HG03066 (cell line): ENCODE measurements at regions not wholly inside any gene's neighbourhood (a gene's known extent, or its start where the extent isn't known, plus 50 kb on each side); places are given as distances from the start of the nearest gene placed in this dataset.

ENCODE experiments used
- ATAC-seq: cut with Tn5 transposase; IDR thresholded peaks from one replicate; pipeline ENCODE4 v1.9.1; 2021; ENCODE audit warnings: low read depth; ENCODE audit not compliant: unreplicated experiment

DNA sequence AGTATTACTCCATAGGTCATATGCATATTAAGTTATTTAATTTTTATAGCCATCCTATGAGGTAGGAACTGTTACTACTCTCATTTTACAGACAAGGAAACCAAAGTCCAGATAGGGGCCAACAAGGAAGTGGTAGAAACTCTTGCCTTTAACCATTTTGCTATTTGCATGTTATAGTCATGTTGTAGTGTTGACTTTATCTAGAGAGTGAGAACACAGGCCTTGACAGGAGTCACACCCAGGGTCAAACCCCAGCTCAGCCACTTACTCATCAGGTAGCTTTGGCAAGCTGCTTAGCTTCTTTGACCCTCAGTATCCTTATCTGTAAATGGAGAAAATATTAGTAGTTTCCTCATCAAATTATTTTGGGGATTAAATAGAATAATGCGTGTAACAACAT lies 156.2 kb downstream of the CAND1 start:
- no peak for ATAC-seq

DNA sequence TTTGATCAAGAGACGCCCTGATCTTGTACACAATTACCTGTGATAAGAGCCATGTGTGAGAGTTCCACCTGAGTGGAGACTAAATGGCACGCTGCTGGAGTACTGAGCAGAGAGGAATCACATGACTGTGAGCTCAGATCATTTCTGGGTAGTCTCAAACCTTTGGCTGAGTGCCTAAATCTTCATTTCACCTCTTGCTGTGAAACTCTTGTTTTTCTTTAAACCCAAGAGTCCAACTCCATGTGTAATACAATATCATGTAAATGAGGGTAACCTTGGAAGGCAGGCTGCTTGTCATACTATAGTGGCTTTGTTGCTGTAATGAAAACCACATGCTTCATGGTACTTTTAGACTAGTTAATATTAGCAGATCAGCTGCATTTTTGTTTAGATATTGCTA lies 156.9 kb downstream of the CAND1 start:
- ATAC-seq, result no peak

DNA sequence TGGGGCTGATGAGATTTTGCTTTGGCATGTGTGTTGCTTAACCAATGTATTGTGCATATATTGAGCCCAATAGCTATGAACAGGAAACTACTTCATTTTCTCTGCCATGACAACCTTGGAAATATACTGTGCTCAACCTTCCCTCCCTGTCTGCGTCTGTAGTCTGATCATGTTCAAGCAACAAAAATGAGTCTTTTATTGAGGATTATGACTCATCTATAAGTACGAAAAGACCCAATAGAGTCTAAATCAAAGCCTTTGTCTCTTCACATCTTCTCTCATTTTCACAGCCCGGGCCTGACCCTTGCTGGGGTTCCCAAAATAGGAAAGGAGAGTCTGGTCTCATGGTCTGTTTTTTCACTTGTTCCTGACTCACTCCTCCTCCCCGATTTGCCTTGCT lies 158.2 kb downstream of the CAND1 start:
- no peak for ATAC-seq

DNA sequence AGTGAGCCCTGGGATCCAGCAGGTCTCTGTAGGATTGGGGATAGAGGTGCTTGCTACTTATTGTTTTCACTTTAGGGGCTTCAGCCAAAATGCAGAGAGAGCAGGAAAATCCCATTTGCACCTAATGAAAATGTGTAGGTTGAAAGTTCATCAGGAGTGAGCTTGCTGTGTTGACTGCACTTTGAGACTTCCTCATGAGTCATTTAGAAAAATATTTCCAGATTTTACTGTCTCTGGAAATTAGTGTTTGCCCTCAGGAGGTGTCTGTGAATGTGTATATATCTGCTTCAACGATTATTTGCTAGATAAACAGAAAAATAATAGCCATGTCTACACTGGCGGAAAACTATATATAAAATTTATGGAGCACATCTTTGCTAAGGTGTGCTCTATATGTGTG lies 159.3 kb downstream of the CAND1 start:
- no peak for ATAC-seq

DNA sequence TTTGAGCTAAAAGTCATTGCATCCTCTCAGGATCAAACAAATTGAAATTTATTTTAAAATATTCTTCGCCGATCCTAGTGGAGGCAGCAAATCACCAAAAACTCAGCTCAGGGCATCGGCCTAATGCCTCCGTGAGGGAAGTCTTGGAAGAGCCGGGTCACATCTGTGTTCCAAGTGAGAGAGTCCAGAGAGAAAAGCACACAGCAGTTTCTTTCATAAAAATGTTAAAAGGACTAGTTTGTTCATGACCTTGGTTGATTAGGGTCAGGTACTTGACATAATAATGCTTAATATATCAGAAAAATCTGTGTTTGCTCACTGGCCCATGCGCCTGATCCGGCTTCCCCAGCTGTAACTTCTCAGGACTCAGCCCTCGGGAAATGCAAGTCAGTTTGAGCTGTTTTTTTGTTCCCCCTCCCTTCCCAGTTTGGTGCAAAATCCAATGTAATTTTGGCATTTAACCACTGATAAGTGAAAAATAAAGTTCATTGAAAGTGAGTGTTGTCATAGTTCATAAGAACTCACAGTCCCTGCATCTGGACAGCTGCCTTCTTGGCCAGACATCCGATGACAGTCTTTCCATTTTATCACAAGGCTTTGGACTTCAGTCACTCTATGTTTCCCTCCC lies 161.7 kb downstream of the CAND1 start:
- no peak for ATAC-seq

DNA sequence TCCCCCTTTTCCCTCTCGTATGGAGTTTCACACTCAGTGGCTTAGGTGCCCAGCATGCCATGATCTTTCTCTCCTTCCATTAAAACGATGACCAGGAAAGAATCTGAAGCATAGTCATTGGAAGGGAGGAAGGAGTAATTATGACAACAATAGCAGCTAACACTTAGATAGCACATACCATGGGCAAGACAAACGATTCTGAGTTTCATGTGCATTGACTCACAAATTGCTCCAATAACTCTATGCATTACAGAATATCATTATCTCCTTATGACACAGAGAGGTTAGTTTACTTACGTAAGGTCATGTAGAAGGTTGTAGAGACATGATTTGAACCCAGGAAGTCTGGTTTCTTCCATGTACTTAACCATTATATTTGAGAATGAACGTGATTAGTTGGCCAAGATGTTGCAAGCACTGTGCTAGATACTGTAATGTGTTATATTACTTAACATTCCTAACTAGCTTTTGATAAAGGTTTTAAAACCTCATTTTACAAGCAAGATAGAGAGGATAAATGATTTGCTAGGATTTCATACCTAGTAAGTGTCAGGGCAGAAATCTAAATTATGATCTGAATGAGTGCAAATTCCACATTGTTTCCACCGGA lies 162.4 kb downstream of the CAND1 start:
- no peak for ATAC-seq

DNA sequence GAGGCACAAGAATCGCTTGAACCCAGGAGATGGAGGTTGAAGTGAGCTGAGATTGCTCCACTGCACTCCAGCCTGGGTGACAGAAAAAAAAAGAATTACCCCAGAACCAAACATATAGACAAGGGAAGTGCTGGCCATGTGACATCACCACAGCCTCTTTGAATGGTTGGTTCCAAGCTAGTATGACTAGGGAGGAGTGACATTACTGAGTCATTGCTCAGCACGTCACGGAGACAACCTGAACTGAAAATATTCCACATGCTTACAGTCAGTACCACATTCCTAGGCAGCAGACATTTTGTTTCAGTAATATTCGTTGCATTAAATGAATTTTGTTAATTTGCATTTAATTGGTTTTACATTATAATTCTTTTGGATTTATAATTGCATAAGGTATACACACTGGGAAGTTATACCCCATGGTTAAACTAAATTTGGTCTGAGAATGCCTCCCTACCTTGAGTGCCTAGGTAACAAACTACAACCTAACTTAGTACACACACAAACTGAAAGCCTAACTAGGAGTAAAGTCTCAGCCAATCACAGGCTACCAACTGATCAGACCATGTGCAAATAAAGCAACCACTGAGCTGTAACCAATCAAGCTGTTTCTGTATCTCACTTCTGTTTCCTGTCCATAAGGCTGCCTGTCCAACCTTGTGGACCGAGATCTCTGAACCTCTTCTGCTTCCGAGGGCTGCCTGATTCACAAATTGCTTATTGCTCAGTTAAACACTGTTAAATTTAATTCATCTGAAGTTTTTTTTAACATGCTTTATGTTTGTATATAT lies 164.4 kb downstream of the CAND1 start:
- ATAC-seq, result peak; percentile 86

DNA sequence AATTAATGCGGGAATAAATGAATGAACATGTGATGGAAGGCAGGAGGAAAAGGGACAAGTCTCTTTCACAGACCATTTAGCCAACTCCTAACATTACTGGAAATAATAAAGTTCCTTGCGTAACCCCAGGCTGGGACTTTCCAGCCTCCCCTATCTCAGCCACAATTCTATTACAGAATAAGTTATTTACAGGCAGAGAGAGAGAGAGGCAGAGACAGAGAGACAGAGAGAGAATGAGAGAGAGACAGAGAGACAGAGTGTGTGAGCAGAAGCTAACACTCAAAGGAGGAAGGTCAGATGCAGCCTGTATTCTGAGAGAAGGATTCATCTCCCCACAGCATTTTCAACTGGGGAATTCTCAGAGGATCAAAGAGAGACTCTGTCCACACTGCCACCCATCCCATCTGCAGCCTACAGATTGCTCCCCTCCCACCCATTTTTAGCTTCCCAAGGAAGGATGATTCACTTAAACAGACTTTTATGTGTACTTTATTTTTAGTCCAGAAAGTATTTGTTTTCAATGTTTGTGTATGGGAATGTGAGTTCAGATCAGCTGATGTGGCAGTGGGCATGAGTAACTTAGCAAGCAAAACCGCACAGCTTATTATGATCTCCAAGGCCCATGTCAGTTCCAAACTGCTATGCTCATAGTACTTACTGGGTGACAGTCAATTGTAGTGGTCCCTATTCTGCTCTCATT lies 165.7 kb downstream of the CAND1 start:
- no peak for ATAC-seq

DNA sequence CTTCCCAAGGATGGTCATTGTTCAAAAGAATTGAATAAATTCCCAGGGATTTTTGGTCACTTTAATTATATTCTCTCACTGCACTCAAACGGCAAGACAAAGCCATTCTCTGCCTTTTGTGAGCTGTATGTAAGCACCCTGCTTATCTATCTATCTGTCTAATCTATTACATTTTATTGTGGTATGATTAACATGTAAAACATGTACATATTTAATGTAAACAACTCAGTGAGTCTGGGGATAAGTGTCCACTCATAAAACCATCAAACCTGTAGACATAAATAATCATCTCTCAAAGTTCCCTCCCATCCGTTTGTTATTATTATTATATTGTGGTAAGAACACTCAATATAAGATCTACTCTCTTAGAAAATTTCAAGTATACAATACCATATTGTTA lies 167.1 kb downstream of the CAND1 start:
- ATAC-seq, result no peak

DNA sequence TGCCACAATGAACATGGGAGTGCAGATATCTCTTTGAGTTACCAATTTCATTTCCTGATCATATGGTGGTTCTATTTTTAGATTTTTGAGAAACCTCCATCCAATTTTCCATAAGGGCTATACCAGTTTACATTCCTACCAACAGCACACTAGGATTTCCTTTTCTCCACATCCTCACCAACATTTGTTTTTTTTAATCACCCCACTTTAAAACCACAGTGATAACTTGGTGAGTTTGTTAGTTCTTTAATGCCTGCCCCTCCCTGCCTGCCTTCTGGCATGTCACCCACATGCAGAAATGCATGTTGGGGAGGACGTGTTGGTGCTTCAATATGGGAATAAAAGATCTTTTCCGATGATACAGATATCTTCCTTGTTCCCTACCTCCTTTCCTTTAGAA lies 167.9 kb downstream of the CAND1 start:
- no peak for ATAC-seq

DNA sequence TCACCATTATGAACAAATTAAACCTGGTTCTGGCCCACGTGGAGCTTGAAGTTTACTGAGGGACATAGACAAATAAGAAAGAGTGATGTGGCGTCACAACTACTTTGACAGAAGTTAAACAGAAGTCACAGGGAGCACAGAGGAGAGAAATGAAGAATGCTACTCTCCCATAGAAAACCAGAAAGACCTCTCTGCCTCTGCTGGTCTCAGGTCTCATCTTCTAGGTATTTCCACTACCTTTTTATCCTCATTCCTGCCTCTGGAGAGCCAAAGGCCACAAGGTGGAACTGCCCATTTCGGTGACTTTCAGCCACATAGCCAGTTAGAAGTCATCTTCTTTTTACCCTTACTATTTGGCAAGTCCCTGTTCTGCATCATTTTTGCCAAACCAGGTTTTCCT lies 170.5 kb downstream of the CAND1 start:
- no peak for ATAC-seq

DNA sequence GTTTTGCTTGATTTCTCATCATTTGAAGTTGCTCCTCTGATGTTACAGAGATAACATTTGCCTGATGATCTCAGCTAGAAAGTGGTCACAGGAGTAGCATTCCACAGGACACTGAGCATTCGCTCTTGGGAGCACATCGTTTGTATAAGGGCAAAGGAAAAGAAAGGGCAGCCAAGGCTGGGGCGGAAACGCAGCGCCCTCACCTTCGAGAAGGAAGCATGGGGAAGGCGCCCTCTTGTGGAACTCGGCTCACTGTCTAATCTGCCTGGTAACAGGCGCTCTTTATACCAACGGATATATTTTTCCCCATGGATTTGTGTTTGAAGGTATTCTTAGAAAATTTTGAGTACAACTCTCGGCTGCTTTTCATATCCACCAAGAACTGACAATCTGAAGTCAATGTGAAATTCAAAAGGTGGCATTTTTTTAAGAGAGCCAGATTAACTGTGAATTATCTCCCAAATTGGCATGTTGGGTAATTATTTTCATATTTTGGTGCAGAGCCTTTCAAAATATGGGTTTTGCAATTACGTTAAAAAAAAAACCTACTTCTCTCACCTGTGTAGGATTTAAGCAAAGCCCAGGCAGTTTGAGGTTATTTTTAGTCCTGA lies 172.7 kb downstream of the CAND1 start:
- ATAC-seq, result peak; percentile 93

DNA sequence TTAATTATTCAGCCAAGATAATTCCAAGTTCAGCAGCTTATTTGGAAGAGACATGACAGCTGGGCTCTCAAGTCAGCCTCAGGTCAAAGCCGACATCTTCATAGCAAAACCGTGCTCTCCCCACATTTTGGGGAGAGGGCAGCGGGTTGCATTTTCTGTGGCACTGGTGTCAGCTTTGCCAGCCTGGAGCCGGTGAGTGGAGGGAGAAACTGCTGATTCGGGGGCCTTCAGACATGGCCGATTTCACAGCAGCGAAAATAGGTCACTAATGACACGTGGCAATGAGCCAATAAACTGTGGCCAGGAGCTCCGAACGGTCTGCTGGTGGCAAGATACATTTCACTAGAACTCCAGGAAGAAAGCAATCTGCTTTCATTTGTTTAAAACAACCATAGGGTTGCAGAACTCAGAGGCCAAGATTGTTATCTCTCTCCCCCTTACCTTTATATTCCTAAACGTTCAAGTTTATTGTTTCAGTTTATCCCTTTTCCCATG lies 173.2 kb downstream of the CAND1 start:
- ATAC-seq, result no peak

DNA sequence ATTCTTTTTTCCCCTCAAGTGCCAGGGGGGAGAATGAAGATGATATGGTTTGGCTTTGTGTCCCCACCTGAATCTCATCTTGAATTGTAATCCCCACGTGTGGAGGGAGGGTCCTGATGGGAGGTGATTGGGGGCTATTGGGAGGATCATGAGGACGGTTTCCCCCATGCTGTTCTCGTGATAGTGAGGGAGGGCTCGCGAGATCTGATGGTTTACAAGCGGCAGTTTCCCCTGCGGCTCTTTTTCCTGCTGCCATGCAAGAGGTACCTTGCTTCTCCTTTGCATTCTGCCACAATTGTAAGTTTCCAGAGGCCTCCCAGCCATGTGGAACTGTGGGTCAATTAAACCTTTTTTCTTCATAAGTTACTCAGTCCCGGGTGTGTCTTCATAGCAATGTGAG lies 173.7 kb downstream of the CAND1 start:
- ATAC-seq, result no peak

DNA sequence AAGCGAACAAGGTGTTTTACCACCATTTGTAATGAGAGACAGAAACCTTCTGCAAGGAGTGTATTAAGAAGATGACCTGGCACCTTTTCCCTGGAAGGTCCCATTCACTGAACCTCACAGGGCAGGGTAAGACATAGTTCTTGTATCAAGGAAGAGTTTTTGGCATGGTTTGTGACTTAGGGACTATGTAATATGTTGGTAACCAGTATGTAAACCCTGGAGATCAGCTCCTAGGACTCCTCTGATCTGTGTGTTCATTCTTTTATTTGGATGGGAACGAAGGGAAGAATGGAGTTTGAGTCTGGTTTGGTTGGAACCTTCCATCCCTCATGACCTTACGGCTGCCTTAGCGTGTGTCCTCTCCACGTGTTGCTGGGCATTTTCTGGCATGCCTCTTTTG lies 175.4 kb downstream of the CAND1 start:
- no peak for ATAC-seq

DNA sequence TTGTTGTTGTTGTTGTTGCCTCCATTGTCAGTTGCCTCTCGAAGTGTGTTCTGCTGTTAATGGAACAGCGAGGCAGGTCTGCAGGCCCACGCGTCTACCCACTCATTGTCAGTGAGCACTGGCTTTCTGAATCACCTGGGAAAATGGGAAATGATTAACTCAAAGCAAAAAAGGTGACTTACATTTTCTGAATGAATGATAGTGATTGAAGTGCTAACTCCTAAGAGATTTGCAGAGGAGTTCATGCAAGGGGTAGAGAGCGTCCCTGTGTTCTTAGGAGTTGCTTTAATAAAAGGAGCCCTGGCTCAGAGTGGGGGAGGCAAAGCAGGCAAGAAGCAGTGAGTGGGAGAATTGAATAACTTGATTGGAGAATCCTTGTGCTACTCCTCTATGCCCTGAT lies 177.6 kb downstream of the CAND1 start:
- no peak for ATAC-seq

DNA sequence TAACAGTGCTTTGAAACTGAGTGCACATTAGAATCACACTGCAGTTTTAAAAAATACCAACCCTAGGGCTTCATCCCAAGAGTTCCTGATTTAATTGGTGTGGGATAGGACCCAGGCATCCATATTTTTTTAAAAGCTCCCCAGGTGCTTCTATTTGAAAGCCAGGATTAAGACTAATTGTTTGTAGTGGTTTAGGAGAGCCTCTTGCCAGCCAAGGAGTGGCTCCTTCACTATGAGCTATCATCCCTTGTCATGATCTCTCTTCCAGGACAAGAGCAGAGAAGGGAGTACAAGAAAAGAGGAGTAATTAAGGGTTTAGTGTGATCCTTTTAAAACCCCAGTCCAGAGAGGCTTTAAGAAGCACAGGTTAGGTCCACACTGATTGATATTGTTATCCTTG lies 178.0 kb downstream of the CAND1 start:
- ATAC-seq, result no peak

DNA sequence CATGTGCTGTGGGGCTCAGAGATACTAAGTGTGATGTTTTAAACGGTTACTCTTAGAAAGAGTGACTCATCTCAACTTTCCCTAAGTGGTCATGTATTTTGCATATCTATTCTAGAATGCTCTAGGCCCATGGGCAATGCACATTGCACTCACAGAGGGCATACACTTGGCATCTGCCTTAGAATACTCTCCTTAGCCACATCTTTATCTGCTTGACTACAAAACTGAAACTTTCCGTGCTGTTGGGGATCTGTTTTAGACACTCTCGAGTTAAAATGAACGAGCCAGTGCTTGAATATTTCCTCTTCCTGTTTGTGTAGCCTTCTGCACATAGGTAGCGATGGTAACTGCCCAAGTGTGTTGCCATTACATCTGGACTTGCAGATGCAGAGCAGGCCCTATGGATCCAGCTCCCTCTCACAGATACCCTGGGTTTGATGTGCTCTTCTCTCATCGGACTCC lies 180.5 kb downstream of the CAND1 start:
- peak; percentile 74 for ATAC-seq

DNA sequence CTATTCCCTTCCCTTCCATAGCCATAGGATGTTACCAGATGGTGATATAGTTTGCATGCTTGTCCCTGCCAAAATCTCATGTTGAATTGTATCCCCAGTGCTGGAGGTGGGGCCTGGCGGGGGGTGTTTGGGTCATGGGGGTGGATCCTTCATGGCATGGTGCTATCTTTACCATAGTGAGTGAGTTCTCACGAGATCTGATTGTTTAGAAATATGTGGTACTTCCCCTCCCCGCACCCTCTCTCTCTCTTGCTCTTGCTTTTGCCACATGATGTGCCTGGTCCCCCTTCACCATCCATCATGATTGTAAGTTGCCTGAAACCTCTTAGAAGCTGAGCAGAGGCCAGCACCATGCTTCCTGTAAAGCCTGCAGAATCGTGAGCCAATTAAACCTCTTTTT lies 181.3 kb downstream of the CAND1 start:
- ATAC-seq, result no peak

DNA sequence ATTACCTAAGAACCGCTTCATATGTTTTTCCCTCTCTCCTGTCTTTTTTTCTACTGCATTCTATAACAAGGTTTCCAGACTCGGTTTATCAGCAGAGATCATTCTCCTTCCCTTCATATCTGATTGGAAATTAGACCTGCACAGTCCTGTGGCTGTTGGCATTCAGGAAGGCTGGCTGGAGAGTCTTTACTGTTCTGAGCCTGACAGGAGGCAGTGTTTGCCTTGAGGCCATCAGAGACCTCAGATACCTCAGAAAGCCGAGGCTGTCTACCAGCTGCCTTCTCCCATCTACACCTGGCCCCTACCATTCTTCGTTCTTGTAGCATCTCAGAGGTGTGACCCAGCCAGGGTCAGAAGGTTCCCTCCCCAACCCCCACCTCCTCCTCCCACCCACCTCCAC lies 182.0 kb downstream of the CAND1 start:
- ATAC-seq, result no peak
